PFSK-1 (cell line): ENCODE measurements at regions not wholly inside any gene's neighbourhood (a gene's known extent, or its start where the extent isn't known, plus 50 kb on each side); places are given as distances from the start of the nearest gene placed in this dataset.

Experiments used
- FOXP2 ChIP-seq: optimal IDR thresholded peaks from 2 replicates; pipeline ENCODE3; 2011; ENCODE audit warnings: borderline replicate concordance, control low read depth, inconsistent platforms; ENCODE audit not compliant: insufficient read depth; ENCODE audit errors: extremely low read length, extremely low read depth
- POLR2AphosphoS5 ChIP-seq: IDR thresholded peaks from 2 replicates; pipeline ENCODE4 v1.6.1; 2012; ENCODE audit warnings: low read depth, mild to moderate bottlenecking, control low read depth, low read length, moderate library complexity
- SIN3A ChIP-seq: IDR thresholded peaks from 2 replicates; pipeline ENCODE4 v1.6.1; 2012; ENCODE audit warnings: mild to moderate bottlenecking, low read length, moderate library complexity, borderline replicate concordance; ENCODE audit not compliant: insufficient read depth
- TAF1 ChIP-seq: IDR thresholded peaks from 2 replicates; pipeline ENCODE4 v1.6.1; 2012; ENCODE audit warnings: low read length, control low read depth, borderline replicate concordance; ENCODE audit not compliant: insufficient read depth
- TF ChIP-seq, protein P1 (sequence below), 2 experiments: IDR thresholded peaks; 2 replicates each; pipeline versions ENCODE4 v1.6.1 to v1.8.0; 2011 to 2012; ENCODE audit warnings: low read depth in 2 of 2, low read length in 2 of 2, control low read depth in 1 of 2, inconsistent platforms in 1 of 2, mild to moderate bottlenecking in 1 of 2, moderate library complexity in 1 of 2; ENCODE audit not compliant: insufficient read depth in 1 of 2

DNA sequence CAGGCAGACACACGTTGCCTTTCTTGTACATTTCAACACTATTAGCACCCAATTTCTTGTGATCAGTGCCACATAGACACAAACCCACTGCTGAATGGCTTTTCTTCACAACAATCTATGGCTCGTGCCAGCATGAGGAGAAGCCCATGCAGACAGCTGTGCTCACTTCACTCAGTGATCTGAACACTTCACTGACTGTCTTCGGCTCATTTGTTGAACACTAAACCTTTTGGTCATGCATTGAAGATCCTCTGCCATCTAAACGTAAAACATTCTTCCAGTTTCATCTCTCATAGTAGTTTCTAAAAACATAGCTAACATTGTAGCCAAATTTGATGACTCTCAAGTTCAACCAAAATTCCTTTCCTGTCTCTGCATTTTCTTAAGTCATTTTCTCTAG, 331.0 kb upstream of the ZP4 start:
- TF ChIP-seq, protein P1, sequence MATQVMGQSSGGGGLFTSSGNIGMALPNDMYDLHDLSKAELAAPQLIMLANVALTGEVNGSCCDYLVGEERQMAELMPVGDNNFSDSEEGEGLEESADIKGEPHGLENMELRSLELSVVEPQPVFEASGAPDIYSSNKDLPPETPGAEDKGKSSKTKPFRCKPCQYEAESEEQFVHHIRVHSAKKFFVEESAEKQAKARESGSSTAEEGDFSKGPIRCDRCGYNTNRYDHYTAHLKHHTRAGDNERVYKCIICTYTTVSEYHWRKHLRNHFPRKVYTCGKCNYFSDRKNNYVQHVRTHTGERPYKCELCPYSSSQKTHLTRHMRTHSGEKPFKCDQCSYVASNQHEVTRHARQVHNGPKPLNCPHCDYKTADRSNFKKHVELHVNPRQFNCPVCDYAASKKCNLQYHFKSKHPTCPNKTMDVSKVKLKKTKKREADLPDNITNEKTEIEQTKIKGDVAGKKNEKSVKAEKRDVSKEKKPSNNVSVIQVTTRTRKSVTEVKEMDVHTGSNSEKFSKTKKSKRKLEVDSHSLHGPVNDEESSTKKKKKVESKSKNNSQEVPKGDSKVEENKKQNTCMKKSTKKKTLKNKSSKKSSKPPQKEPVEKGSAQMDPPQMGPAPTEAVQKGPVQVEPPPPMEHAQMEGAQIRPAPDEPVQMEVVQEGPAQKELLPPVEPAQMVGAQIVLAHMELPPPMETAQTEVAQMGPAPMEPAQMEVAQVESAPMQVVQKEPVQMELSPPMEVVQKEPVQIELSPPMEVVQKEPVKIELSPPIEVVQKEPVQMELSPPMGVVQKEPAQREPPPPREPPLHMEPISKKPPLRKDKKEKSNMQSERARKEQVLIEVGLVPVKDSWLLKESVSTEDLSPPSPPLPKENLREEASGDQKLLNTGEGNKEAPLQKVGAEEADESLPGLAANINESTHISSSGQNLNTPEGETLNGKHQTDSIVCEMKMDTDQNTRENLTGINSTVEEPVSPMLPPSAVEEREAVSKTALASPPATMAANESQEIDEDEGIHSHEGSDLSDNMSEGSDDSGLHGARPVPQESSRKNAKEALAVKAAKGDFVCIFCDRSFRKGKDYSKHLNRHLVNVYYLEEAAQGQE (IDR thresholded peaks at IDR 0.05; ENCODE audit: insufficient read depth in 1 of 2, low read depth in 2 of 2, low read length in 2 of 2), result no peak
- TF ChIP-seq POLR2AphosphoS5, result no peak
- no peak for TF ChIP-seq FOXP2
- TF ChIP-seq TAF1, result no peak
- TF ChIP-seq SIN3A, result no peak

DNA sequence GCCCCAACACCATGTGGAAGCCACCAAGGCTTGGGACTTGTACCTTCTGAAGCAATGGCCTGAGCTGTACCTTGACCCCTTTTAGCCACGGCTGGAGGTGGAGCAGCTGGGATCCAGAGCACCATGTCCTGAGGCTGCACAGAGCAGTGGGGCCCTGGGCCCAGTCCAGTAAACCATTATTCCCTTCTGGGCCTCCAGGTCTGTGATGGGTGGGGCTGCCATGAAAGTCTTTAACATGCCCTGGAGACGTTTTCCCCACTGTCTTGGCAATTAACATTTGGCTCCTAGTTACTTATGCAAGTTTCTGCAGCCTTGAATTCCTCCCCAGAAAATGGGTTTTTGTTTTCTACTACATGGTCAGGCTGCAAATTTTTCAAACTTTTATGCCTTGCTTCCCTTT, 323.7 kb upstream of the ZP4 start:
- TF ChIP-seq SIN3A, result no peak
- TF ChIP-seq, protein P1 (IDR thresholded peaks at IDR 0.05; ENCODE audit: insufficient read depth in 1 of 2, low read depth in 2 of 2, low read length in 2 of 2), result no peak
- TF ChIP-seq POLR2AphosphoS5, result no peak
- no peak for TF ChIP-seq TAF1
- no peak for TF ChIP-seq FOXP2

DNA sequence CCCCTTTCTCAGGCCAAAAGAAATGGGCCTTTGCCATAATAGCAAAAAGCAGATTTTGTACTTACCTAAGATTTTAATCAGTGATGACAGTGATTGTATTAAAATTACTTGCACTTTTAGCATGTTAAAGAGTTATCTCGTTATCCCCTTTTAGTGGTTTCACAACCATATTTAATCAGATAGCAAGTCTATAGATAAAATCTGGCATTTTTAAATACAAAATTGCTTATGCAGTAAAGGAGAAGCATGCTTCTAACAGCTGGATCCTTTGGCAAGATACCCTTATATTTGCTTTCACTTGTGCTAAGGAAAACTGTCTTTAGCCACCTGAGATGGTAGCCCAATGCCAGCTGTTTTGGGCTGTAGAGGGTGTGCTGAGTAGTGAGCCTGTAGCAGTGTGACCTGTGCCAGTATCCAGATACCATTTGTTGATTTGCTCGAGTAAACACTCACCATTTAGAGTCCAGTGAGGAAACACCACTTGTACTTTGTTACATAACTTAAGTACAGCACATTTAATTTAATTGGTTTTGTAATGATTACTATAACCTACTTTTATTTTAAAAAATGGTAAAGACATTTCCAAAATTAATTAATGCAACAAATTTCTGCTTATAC, 314.4 kb upstream of the ZP4 start:
- TF ChIP-seq SIN3A (no peak), TAF1 (no peak), FOXP2 (no peak), POLR2AphosphoS5 (no peak)
- TF ChIP-seq, protein P1 (IDR thresholded peaks at IDR 0.05; ENCODE audit: insufficient read depth in 1 of 2, low read depth in 2 of 2, low read length in 2 of 2), result no peak

GRCh38 chr1:238201992-238202391, 311.3 kb upstream of the ZP4 start:
- TF ChIP-seq FOXP2, result no peak
- TF ChIP-seq POLR2AphosphoS5, result no peak
- no peak for TF ChIP-seq SIN3A
- no peak for TF ChIP-seq TAF1
- TF ChIP-seq, protein P1 (IDR thresholded peaks at IDR 0.05; ENCODE audit: insufficient read depth in 1 of 2, low read depth in 2 of 2, low read length in 2 of 2), result no peak

- TF ChIP-seq TAF1 (no peak), SIN3A (no peak)
- TF ChIP-seq, protein P1 (IDR thresholded peaks at IDR 0.05; ENCODE audit: insufficient read depth in 1 of 2, low read depth in 2 of 2, low read length in 2 of 2), result no peak
Measured at GRCh38 chr1:238199325-238199724, 308.6 kb upstream of the ZP4 start.
